Activated naive CD4-positive, alpha-beta T cell treated with anti-CD3 and anti-CD28 coated beads, Interleukin-2, amount 50 U/mL, for 16 hours (primary cell): ENCODE measurements at regions not wholly inside any gene's neighbourhood (a gene's known extent, or its start where the extent isn't known, plus 50 kb on each side); places are given as distances from the start of the nearest gene placed in this dataset.

ENCODE experiments used
- DNase-seq: peaks from one replicate; pipeline ENCODE4 v3.0.0-alpha.2; 2020

- DNase-seq: no peak
Measured at GRCh38 chr12:111173391-111173790, 195.5 kb downstream of the PHETA1 start.

GRCh38 chr12:111172786-111173185 lies 196.1 kb downstream of the PHETA1 start:
- DNase-seq: no peak

- no peak for DNase-seq
Measured at GRCh38 chr12:111171832-111172231, 197.1 kb downstream of the PHETA1 start.

GRCh38 chr12:111171345-111171744 lies 197.6 kb downstream of the PHETA1 start:
- DNase-seq: no peak

DNA sequence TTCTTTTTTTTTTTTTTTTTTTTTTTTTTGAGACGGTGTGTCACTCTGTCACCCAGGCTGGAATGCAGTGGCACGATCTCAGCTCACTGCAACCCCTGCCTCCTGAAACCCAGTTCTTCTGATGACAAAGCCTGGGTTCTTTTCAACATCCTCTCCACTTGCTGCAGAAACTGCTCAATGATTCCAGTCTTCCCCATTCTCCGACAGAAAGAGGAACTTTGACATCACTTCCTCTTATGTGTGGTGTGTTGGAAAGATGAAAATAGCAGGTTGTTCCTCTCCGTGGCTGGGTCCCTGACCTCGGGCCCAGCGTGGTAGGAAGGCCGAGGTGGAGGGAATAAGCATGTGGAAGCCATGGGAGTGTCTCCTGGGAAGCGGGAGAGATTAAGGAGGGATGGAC lies 198.4 kb downstream of the PHETA1 start:
- DNase-seq: no peak

- no peak for DNase-seq
Measured at GRCh38 chr12:111169456-111169855, 199.4 kb downstream of the PHETA1 start.

DNA sequence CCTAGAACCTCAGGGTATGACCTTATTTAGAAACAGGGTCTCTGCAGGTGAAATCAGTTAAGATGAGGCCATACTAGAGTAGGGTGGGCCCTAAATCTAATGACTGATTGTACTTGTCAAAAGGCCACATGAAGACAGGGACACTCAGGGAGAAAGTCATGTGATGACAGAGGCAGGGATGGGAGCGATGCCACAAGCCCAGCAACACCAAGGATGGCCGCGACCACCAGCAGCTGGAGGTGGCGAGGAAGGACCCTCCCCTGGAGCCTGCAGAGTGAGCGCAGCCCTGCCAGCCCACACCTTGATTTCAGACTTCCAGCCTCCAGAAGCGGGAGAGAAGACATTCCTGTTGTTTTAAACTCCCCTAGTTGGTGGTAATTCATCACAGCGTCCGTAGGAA lies 199.9 kb downstream of the PHETA1 start:
- no peak for DNase-seq

GRCh38 chr12:111168009-111168900 lies 200.6 kb downstream of the PHETA1 start:
- no peak for DNase-seq

GRCh38 chr12:111166779-111167540 lies 201.9 kb downstream of the PHETA1 start:
- DNase-seq: no peak

- no peak for DNase-seq
Measured at GRCh38 chr12:111164833-111165525, 203.9 kb downstream of the PHETA1 start.

DNA sequence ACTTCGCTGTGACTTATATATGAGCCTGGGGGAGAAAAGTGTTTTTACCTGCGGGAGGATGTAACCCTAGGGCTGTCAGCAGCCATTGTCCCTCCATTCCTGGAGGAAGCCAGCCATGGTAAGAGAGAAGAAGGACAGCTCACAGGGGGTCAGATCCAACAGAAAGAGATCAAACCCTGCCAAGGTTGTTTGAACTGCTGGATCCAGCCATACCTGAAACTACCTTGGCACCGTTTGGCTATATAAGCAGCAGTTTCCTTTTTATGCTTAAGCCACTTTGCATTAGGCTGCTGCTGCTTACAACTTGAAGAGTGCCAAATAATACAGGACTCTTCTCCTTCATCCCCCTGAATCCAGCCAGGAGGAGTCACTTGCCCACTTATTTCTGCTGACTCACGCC lies 205.5 kb downstream of the PHETA1 start:
- DNase-seq: no peak

GRCh38 chr12:111161898-111162297 lies 207.0 kb downstream of the PHETA1 start:
- DNase-seq: no peak

- DNase-seq: no peak
Measured at GRCh38 chr12:111160350-111161241, 208.3 kb downstream of the PHETA1 start.

DNA sequence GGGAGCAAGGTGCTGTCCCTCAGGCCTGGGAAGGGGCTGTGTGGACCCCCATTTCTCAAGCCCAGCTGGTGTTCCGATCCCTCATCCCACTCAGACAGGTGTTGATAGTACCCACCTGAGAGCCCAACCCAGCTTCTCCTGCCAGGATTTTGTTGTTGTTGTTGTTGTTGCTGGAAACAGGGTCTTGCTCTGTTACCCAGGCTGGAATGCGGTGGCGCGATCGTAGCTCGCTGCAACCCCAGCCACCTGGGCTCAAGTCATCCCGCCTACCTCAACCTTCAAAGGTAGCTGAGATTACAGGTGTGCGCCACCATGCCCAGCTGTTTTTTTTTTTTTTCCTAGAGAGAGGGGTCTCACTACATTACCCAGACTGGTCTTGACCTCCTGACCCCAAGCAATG lies 209.9 kb downstream of the PHETA1 start:
- no peak for DNase-seq

DNA sequence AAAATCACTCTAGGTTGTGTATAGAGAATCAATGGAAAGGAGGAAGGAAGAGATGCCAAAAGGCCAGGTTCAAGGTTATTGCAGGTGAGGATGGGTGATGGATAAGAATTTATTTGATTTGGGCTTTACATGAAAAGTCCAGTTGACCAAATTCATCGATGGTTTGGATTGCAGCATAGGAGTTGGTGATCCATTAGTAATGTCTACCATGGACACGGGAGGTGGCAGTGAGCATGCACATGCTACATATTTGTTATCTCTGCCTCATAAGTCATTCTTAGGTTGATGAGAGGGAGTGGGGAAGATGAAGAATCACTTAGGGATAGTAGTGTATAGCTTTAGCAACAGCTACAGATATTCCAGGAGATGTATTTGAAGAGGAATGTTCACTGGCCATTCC lies 211.4 kb downstream of the PHETA1 start:
- DNase-seq: no peak

DNA sequence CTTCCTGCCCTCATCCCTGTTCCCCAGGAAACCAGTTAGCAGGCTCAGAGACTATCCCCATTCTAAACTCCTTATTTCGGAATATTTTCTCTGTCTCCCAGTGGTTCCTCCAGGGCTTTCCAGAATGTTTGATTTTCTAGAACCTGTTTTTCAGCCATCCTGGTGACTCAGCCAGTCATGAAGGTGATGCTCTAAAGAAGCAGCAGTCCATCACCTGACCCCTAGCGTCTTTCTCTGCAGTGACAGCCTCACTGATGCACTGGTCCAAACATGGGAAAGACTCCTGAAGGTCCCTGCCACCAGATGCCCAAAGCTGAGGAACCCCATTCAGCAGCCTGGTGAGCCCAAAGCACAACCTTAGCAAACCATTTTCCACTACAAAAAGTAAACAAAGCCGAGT lies 212.6 kb downstream of the PHETA1 start:
- no peak for DNase-seq

- DNase-seq: no peak
Measured at GRCh38 chr12:111155521-111155920, 213.4 kb downstream of the PHETA1 start.

DNA sequence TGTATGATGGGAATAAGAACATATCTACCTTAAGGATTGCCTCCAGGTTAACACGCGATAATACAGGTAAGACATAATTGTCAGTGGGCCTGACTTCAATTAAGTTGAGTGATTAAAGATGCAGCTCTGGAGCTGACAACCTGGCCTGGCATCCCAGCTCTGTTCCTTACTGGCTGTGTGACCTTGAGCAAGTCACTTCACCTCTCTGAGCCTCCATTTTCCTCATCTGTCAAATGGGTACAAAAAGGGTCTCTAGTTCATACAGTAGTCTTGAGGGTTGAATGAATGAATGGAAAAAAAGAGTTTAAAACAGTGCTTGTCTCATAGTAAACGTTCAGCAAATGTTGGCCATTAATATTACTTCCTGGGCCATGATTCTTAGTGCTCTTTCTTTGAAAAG lies 213.9 kb downstream of the PHETA1 start:
- DNase-seq: no peak

DNA sequence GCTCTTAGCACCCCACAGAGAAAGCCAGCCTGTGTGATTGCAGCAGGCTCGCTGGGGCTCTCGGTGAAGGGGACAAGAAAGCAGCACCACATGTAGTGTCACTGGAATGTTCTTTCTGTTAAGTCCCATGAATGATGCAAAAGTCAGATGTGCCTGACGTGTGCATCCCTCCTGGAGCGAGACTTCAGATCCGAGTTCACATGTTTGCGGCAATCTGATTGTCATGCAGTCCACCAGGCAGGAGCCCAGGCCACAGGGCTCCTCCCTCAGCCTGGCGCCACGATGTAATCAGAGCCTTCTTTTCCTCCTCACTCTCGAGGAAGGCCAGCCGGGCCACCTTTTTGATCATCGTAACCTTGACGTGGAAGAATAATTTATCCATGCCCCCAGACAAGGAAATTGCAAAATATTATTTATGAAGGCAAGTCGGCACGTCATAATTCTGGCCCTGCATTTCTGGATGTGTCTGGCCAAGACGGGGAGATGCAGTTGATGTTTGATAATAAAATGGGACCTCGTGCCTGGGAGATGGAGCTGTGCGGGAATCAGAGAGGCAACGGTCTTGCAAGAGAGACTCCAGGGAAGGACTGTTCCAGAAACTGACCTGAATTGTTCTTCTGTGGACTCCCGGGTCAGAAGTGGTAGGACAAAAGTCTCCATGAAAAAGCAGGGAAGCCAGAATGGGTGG lies 214.6 kb downstream of the PHETA1 start:
- no peak for DNase-seq

DNA sequence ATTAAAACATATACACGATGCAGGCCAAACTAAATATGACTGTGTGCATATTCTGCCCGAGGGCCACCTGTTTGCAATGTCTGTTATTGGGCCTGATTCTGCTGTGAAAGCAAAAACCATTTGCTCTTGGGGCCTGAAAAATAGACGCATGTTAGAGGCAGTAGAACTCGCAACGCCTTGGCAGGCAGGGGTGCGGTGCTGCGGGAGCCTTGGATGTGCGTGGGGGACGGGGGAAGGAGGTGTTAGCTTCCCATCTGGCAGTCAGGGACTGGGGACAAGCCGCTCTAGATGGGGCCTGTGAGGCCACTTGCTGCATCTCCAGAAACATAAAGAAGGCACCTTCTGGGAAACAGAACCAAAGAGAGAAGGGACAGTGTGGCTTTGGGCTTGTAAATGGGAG lies 216.3 kb downstream of the PHETA1 start:
- no peak for DNase-seq

- no peak for DNase-seq
Measured at GRCh38 chr12:111150921-111151840, 217.7 kb downstream of the PHETA1 start.
